ENCODE measurements at regions not wholly inside any gene's neighbourhood (a gene's known extent, or its start where the extent isn't known, plus 50 kb on each side); places are given as distances from the start of the nearest gene placed in this dataset.

GRCh38 chr18:26757263-26758019 is 108.1 kb downstream of the AQP4 start:
- no peaks in the 10 kb centered on the region for H3K9me3 Mint-ChIP-seq

GRCh38 chr18:26756556-26756955 is 109.0 kb downstream of the AQP4 start:
- Mint-ChIP-seq H3K36me3 (ENCODE audit: low read depth) (no peaks in the 10 kb centered on the region), H3K27me3 (ENCODE audit: low read depth) (no peaks in the 10 kb centered on the region), H3K9me3 (no peaks in the 10 kb centered on the region), H3K4me1 (peaks cover 17% of the 10 kb centered on the region), H3K4me3 (no peak overlapping the region), H3K27ac (peak overlapping the region; percentile 32 to 74 (median 56))
- TF ChIP-seq, protein P1, sequence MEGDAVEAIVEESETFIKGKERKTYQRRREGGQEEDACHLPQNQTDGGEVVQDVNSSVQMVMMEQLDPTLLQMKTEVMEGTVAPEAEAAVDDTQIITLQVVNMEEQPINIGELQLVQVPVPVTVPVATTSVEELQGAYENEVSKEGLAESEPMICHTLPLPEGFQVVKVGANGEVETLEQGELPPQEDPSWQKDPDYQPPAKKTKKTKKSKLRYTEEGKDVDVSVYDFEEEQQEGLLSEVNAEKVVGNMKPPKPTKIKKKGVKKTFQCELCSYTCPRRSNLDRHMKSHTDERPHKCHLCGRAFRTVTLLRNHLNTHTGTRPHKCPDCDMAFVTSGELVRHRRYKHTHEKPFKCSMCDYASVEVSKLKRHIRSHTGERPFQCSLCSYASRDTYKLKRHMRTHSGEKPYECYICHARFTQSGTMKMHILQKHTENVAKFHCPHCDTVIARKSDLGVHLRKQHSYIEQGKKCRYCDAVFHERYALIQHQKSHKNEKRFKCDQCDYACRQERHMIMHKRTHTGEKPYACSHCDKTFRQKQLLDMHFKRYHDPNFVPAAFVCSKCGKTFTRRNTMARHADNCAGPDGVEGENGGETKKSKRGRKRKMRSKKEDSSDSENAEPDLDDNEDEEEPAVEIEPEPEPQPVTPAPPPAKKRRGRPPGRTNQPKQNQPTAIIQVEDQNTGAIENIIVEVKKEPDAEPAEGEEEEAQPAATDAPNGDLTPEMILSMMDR (IDR thresholded peaks at IDR 0.05; ENCODE audit: unreplicated experiment in 3 of 3), result no peak

More at GRCh38 chr18:26757263-26758019, 108.1 kb downstream of the AQP4 start:
- TF ChIP-seq, protein P1 (IDR thresholded peaks at IDR 0.05; ENCODE audit: unreplicated experiment in 3 of 3), result no peak
- H3K4me1 Mint-ChIP-seq, result peaks cover 17% of the 10 kb centered on the region
- H3K27ac Mint-ChIP-seq, result peak overlapping the region; percentile 36 to 74 (median 56)
- no peaks in the 10 kb centered on the region for H3K36me3 Mint-ChIP-seq (ENCODE audit: low read depth)
- H3K4me3 Mint-ChIP-seq, result no peak overlapping the region
- H3K27me3 Mint-ChIP-seq (ENCODE audit: low read depth), result no peaks in the 10 kb centered on the region

GRCh38 chr18:26746826-26747475 is 118.6 kb downstream of the AQP4 start:
- Mint-ChIP-seq H3K27me3 (ENCODE audit: low read depth) (no peaks in the 10 kb centered on the region), H3K4me3 (no peak overlapping the region), H3K36me3 (ENCODE audit: low read depth) (no peaks in the 10 kb centered on the region), H3K27ac (peak overlapping the region; percentile 28 to 82 (median 32)), H3K4me1 (peaks cover 29% of the 10 kb centered on the region), H3K9me3 (no peaks in the 10 kb centered on the region)
- TF ChIP-seq, protein P1 (IDR thresholded peaks at IDR 0.05; ENCODE audit: unreplicated experiment in 3 of 3), result no peak

DNA sequence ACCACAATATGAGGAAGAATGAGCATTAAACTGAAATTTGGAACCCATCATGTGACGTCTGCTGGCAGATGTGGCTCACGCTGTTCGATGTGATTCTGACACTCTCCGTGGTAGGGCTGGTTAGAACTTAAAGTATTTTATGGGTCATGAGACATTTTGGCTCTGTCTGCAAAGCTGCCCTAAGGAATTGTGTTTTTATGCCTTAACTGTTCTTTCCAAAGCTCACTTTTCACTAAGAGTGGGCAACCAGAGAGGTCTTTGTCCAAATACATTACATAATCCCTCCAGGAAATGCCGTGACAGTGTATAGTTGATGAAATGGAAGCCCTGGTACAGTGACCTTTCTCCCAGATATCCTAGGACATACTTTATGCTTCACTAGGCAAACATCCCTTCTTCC is 119.1 kb downstream of the AQP4 start:
- TF ChIP-seq, protein P1 (IDR thresholded peaks at IDR 0.05; ENCODE audit: unreplicated experiment in 3 of 3), result no peak
- Mint-ChIP-seq H3K4me1 (peaks cover 29% of the 10 kb centered on the region), H3K36me3 (ENCODE audit: low read depth) (no peaks in the 10 kb centered on the region), H3K27me3 (ENCODE audit: low read depth) (no peaks in the 10 kb centered on the region), H3K4me3 (no peak overlapping the region), H3K9me3 (no peaks in the 10 kb centered on the region), H3K27ac (peak overlapping the region; percentile 32 to 82 (median 76))

GRCh38 chr18:26745288-26746181 is 120.0 kb downstream of the AQP4 start:
- H3K4me1 Mint-ChIP-seq, result peaks cover 29% of the 10 kb centered on the region
- H3K27me3 Mint-ChIP-seq (ENCODE audit: low read depth), result no peaks in the 10 kb centered on the region

More at GRCh38 chr18:26745288-26746181, 120.0 kb downstream of the AQP4 start:
- no peak overlapping the region for H3K4me3 Mint-ChIP-seq
- TF ChIP-seq, protein P1 (IDR thresholded peaks at IDR 0.05; ENCODE audit: unreplicated experiment in 3 of 3), result no peak
- peak overlapping the region; percentile 17 to 82 (median 32) for H3K27ac Mint-ChIP-seq
- H3K36me3 Mint-ChIP-seq (ENCODE audit: low read depth), result no peaks in the 10 kb centered on the region
- H3K9me3 Mint-ChIP-seq, result no peaks in the 10 kb centered on the region

Data from nephron (organoid).